Sigmoid colon (tissue), 6 donors: ENCODE measurements at regions not wholly inside any gene's neighbourhood (a gene's known extent, or its start where the extent isn't known, plus 50 kb on each side); places are given as distances from the start of the nearest gene placed in this dataset.
A peak's percentile ranks its signal among the peaks of the same experiment; 100 is the strongest.

Experiments used
- DNase-seq: peaks from one replicate; pipeline ENCODE4 v3.0.0-alpha.2; 2019
- H3K27ac ChIP-seq, 4 donors: fragments of 200-600 bp; sonication (generic); one replicate each; pipeline ENCODE4 v1.5.1; 2016 to 2019; ENCODE audit warnings: mild to moderate bottlenecking in 1 of 4
- H3K27me3 ChIP-seq, 3 donors: fragments of 200-600 bp; sonication (generic); one replicate each; pipeline ENCODE4 v1.5.1; 2019; ENCODE audit warnings: mild to moderate bottlenecking in 1 of 3
- H3K36me3 ChIP-seq, 4 donors: fragments of 200-600 bp; sonication (generic); one replicate each; pipeline ENCODE4 v1.5.1; 2016 to 2019
- H3K4me1 ChIP-seq, 4 donors: fragments of 200-600 bp; sonication (generic); one replicate each; pipeline ENCODE4 v1.5.1; 2017 to 2019
- H3K4me3 ChIP-seq, 4 donors: fragments of 200-600 bp; sonication (generic); one replicate each; pipeline ENCODE4 v1.5.1; 2017 to 2019; ENCODE audit warnings: mild to moderate bottlenecking in 2 of 4, moderate library complexity in 1 of 4
- H3K9me3 ChIP-seq, 4 donors: fragments of 200-600 bp in 3 of 4; sonication (generic) in 3 of 4; one replicate each; pipeline versions ENCODE4 v1.5.1 to v1.6.1; 2013 to 2019
- CTCF ChIP-seq, 4 experiments: fragments of 450-650 bp in 3 of 4; fragments of 200-600 bp in 1 of 4; IDR thresholded peaks; one replicate each; pipeline ENCODE4 v1.5.1; 2016 to 2019; ENCODE audit warnings: antibody characterized with exemption in 4 of 4, mild to moderate bottlenecking in 3 of 4, moderate library complexity in 2 of 4
- EP300 ChIP-seq, 4 donors: sonication (generic); formaldehyde crosslinking; IDR thresholded peaks; one replicate each; pipeline ENCODE4 v1.6.1; 2017; ENCODE audit warnings: antibody characterized with exemption in 4 of 4
- POLR2A ChIP-seq, 2 donors: fragments of 450-650 bp; IDR thresholded peaks; one replicate each; pipeline ENCODE4 v1.6.1; 2016; ENCODE audit warnings: antibody characterized with exemption in 2 of 2, mild to moderate bottlenecking in 2 of 2, moderate library complexity in 2 of 2
- POLR2AphosphoS5 ChIP-seq, 4 donors: sonication (generic); formaldehyde crosslinking; IDR thresholded peaks; one replicate each; pipeline ENCODE4 v1.6.1; 2017; ENCODE audit warnings: antibody characterized with exemption in 4 of 4
- WGBS, 2 donors: extraction: QIAGEN DNeasy Blood & Tissue Kit; methylation state at CpG; one replicate each; pipeline ENCODE4 v1.1.7; 2013; 5-methylcytosine and 5-hydroxymethylcytosine counted together
- intact Hi-C: fragments of 100-400 bp; cut with DNase I; formaldehyde crosslinking; loops from one replicate; pipeline ENCODE4 v1.15.1; 2023
- donor health status: healthy with polysubstance abuse.
- donor health status: healthy.

DNA sequence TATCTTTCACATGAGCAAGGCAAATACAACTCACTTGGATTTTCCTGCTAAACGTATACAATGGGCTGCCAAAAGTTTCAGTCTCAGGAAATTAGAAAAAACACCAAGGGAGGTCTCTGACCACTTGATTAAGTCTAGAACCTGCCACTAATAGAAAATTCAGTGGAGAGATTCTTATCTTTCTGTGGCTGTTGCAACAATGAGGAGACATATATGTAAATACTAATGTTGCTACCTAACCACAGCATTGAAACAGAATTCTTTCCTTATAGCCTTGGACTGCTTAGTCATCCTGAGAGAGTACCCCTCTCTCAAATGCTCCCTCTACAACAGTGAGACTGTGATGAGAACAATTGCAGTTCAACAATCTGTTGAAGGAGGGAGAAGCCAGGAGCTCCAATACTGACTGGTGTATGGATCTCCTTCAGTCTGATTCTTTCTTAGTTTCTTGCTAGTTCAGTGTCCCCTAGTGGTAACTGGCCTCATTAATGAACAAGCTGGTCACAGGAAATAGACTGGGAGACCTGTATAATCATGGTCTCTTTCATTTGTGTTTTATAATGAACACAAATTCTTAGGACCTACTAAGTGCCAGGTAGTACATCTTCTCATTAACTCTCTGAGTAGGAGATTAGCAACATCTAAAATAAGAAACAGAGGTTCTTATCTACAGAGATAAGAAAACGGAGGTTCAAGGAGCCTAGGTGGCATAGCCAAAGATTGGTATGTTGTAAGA, 164.5 kb downstream of the SLC38A4 start:
- Histone ChIP-seq H3K27me3 (no peaks in the 10 kb centered on the region), H3K27ac (peak overlapping the region; percentile 68 to 81 (median 74)), H3K9me3 (no peaks in the 10 kb centered on the region), H3K4me1 (peaks cover 0 to 39% (median 34%) of the 10 kb centered on the region in 4 donors), H3K36me3 (no peaks in the 10 kb centered on the region), H3K4me3 (peak overlapping the region in 1 of 4 donors; percentile 26)
- TF ChIP-seq CTCF (IDR thresholded peaks at IDR 0.05) (peak; percentile 83 to 91 (median 86)), EP300 (IDR thresholded peaks at IDR 0.05) (no peak), POLR2AphosphoS5 (IDR thresholded peaks at IDR 0.05) (peak in 3 of 4 donors; percentile 25 to 32 (median 27))
- intact Hi-C loops = loop anchor here (2.0 to 10.0 kb wide), 6 partner anchors 290 to 669 kb away; partner anchors contain the start of genes SCAF11 and SLC38A1
- 47 to 59% methylated on average over 2 of the region's 2 CpGs for WGBS, 2 donors
- no peak for DNase-seq

GRCh38 chr12:46660719-46661109, 165.1 kb downstream of the SLC38A4 start:
- Histone ChIP-seq H3K9me3 (no peaks in the 10 kb centered on the region), H3K27ac (peak overlapping the region; percentile 68 to 81 (median 74)), H3K4me1 (peaks cover 0 to 39% (median 34%) of the 10 kb centered on the region in 4 donors), H3K36me3 (no peaks in the 10 kb centered on the region), H3K4me3 (peak overlapping the region in 1 of 4 donors; percentile 26), H3K27me3 (no peaks in the 10 kb centered on the region)
- DNase-seq = no peak
- intact Hi-C loops = loop anchor here (2.0 to 10.0 kb wide), 6 partner anchors 290 to 668 kb away; partner anchors contain the start of genes SCAF11 and SLC38A1
- WGBS, 2 donors = 57 to 80% methylated on average over 5 of the region's 5 CpGs
- no peak for TF ChIP-seq EP300 (IDR thresholded peaks at IDR 0.05)

DNA sequence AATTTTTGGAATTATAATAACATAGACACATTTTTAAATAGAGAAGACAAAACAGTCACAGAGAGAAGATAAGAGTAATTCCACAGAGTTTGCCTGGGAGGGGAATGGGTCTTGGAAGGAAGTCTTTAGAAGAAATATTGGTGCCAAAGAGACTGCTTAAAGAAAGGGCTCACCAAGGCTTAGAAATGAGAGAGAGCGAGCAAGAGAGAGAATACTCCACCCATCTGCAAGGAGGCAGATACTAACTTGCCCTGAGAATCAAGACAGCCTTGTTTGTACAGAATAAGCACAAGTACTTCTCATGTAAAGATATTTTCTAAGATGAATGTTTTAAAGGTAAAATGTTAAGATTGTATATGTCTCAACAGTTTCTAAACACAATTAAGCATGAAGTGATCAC, 165.5 kb downstream of the SLC38A4 start:
- TF ChIP-seq EP300 (IDR thresholded peaks at IDR 0.05) (no peak), POLR2AphosphoS5 (IDR thresholded peaks at IDR 0.05) (no peak), POLR2A (IDR thresholded peaks at IDR 0.05) (no peak)
- H3K4me1 ChIP-seq = peaks cover 0 to 39% (median 34%) of the 10 kb centered on the region in 4 donors
- intact Hi-C loops = loop anchor here (2.0 to 10.0 kb wide), 6 partner anchors 289 to 668 kb away; partner anchors contain the start of genes SCAF11 and SLC38A1
- no peaks in the 10 kb centered on the region for H3K27me3 ChIP-seq
- no peaks in the 10 kb centered on the region for H3K36me3 ChIP-seq
- peak overlapping the region in 2 of 4 donors; percentile 26 for H3K4me3 ChIP-seq
- peak overlapping the region; percentile 68 to 81 (median 74) for H3K27ac ChIP-seq
- 83 to 89% methylated on average over 1 of the region's 1 CpG for WGBS, 2 donors
- no peaks in the 10 kb centered on the region for H3K9me3 ChIP-seq
- DNase-seq = no peak

- WGBS, 2 donors = 28 to 72% methylated on average over 4 of the region's 4 CpGs
- Histone ChIP-seq H3K4me3 (peak overlapping the region in 2 of 4 donors; percentile 26), H3K9me3 (no peaks in the 10 kb centered on the region), H3K4me1 (peaks cover 0 to 39% (median 34%) of the 10 kb centered on the region in 4 donors), H3K36me3 (no peaks in the 10 kb centered on the region), H3K27ac (peak overlapping the region; percentile 68 to 81 (median 74)), H3K27me3 (no peaks in the 10 kb centered on the region)
- peak in 1 of 4 donors; percentile 42 for TF ChIP-seq POLR2AphosphoS5 (IDR thresholded peaks at IDR 0.05)
- TF ChIP-seq EP300 (IDR thresholded peaks at IDR 0.05) = no peak
- TF ChIP-seq POLR2A (IDR thresholded peaks at IDR 0.05) = no peak
- TF ChIP-seq CTCF (IDR thresholded peaks at IDR 0.05) = no peak
- no peak for DNase-seq
- intact Hi-C loops = loop anchor here (2.0 to 10.0 kb wide), 7 partner anchors 185 to 668 kb away; partner anchors contain the start of genes SCAF11 and SLC38A1
These were observed 166.0 kb downstream of the SLC38A4 start for GRCh38 chr12:46659824-46660223.

DNA sequence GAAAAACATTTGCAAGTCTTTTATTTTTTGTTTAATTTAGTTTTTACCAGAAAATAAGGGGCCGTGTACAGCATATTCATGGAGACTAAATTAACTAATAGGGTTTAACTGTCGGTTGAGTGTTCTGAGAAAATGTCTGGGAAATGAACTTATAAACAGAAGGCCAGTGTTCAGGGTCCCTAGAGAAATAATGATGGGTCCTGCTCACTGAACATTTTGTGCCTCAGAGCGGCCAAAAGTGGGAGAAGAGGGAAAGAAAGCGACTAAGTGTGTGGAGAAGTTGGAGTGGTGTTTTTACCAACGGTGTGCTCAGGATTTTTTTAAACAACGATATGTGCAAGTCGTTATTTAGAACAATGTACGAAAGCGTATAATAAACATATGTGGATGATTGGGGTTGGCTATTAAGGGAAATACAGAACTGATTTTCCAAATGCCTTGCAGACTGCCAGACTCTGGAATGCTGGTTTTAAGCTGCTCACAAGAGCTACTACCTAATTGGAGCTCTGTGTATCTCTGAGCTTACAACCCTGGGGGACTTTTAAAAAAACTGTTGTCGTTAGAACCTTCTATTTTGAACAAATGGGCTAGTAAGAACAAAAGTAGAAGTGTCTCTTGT, 166.7 kb downstream of the SLC38A4 start:
- no peaks in the 10 kb centered on the region for H3K36me3 ChIP-seq
- intact Hi-C loops = loop anchor here (10.0 kb wide), 1 partner anchor 184 kb away; no protein-coding TSS in a partner anchor
- 81 to 88% methylated on average over 10 of the region's 10 CpGs for WGBS, 2 donors
- H3K4me1 ChIP-seq = peaks cover 0 to 39% (median 34%) of the 10 kb centered on the region in 4 donors
- no peak for DNase-seq
- peak overlapping the region in 3 of 4 donors; percentile 8 to 26 (median 26) for H3K4me3 ChIP-seq
- H3K27me3 ChIP-seq = no peaks in the 10 kb centered on the region
- no peaks in the 10 kb centered on the region for H3K9me3 ChIP-seq
- TF ChIP-seq CTCF (IDR thresholded peaks at IDR 0.05) (no peak), POLR2AphosphoS5 (IDR thresholded peaks at IDR 0.05) (peak in 1 of 4 donors; percentile 13)
- peak overlapping the region; percentile 68 to 81 (median 74) for H3K27ac ChIP-seq
